ENCODE measurements at regions not wholly inside any gene's neighbourhood (a gene's known extent, or its start where the extent isn't known, plus 50 kb on each side); places are given as distances from the start of the nearest gene placed in this dataset.

- no peak for DNase-seq
These were observed 236.3 kb downstream of the FOXD2 start for GRCh38 chr1:47674189-47674588.

GRCh38 chr1:47675047-47675675 is 237.3 kb downstream of the FOXD2 start:
- no peak for DNase-seq

DNA sequence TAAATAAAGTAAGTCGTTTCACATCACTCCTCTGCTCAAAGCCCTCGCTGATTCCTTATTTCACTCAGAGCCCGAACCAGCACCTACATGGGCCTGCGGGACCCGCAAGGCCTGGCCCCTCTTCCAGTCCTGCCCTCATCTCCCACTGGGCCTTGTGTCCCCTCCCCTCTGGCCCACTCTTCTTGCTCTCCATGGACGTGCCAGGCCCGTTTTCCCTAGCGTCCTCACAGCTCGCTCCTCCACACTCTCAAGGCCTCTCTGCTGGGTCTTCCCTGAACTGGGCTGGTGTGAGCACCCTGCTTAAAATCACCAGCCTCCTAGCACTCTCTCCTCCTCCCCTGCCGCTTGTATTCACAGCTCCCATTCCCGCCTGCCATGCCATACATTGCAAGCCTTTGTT is 237.9 kb downstream of the FOXD2 start:
- DNase-seq: no peak

DNA sequence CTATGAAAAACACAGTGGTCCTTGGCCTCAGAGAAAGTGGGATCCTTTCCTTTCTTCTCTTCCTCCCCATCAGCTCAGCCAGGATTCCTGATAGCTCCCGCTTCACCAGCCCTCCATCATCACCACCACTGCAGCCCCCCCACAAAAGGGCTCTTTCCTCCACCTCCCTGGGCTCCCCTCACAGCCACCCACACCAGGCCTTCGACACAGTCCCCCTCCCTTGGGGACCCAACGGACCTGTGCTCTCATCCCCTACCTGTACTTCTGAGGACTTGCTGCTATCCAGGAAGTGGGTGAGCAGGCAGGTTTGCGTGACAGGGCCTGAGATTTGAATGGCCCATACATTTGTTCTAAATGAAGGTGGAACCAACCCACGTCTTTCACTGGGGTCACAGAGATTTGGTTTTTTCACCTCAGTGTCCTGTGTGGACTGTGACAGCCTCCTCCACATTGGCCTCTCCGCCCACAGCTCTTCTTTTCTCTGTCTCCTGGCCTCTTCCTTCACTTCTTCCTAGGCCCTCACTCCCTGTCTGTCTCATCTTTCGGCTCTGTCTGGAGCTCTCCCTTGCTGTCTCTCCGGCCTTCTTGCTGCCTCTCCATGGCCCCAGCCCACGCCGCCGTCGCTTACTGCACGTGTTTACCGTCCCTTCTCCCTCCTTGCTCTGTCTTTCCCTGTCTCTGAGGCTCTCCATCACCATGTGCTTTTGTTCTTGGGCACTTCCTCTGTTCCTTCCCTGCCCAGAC is 238.6 kb downstream of the FOXD2 start:
- no peak for DNase-seq

- no peak for DNase-seq
These were observed 239.5 kb downstream of the FOXD2 start for GRCh38 chr1:47677241-47677940.

DNA sequence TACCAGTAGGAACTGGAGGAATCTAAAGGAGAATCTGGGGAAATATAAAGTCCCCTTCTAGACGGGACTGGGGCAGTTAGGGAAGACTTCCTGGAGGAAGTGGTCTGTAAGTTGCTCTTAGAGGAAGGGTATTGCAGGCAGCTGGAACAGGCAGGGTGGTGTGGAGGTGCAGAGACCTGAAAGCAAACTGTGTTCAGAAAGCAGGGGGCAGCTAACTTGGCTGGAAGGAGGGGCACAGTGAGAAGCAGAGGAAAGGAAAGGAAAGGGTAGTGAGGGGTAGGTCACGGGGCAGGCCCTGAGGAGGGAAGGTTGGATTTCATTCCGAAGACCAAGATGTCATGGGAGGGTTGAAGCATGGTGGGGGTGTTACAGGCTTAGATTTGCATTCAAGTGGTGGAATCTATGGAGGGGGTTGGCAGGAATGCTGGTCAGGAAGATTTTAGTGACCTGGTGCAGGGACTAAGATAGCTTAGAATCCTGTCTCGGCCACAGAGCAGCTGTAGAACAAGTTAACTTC is 240.7 kb downstream of the FOXD2 start:
- DNase-seq: no peak

DNA sequence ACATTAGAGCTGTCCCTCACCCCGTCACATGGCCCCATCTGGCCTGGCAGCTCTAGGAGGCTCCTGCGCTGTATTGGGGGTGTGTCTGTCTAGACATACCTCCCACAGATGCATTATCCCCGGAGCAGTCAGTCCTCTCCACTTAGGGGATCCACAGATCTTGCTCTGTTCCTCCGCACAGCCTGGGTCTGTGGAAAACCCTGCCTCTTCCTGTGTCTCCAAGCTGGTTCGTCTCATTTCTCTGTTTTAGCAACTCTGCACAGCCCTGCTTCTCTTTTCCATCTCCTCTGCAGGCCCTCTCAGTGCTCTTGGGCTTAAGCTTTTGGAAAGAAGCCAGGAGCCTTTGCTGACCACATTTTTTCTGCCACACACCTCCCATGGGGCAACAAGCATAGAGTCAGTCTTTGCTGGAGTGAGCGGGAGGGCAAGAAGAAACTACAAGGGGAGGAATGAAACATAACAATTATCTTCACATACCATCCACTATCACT is 241.5 kb downstream of the FOXD2 start:
- no peak for DNase-seq

DNA sequence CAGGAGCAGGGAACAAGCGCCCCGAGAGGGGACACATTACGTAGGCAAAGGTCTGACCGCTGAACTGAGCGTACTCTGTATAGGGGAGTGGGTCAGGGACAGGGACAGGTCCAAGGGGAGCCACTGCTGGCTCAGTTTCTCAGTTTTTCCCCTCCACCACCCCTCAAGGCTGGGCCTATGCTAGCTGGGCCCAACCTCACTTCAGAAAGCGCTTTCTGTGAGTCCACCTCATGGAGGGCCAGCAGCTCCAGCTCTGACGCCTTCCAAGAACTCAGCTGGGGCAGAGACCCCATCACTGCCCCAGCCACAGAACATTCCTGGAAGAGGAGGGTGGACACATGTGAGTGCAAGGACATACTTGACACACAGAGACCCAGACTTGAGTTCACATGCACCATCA is 242.0 kb downstream of the FOXD2 start:
- DNase-seq: no peak

- DNase-seq: no peak
These were observed 243.1 kb downstream of the FOXD2 start for GRCh38 chr1:47680815-47681475.

- DNase-seq: no peak
These were observed 243.9 kb downstream of the FOXD2 start for GRCh38 chr1:47681735-47682134.

- no peak for DNase-seq
These were observed 244.4 kb downstream of the FOXD2 start for GRCh38 chr1:47682198-47682597.

- DNase-seq: no peak
These were observed 245.0 kb downstream of the FOXD2 start for GRCh38 chr1:47682786-47683350.

- no peak for DNase-seq
These were observed 245.6 kb downstream of the FOXD2 start for GRCh38 chr1:47683401-47683800.

DNA sequence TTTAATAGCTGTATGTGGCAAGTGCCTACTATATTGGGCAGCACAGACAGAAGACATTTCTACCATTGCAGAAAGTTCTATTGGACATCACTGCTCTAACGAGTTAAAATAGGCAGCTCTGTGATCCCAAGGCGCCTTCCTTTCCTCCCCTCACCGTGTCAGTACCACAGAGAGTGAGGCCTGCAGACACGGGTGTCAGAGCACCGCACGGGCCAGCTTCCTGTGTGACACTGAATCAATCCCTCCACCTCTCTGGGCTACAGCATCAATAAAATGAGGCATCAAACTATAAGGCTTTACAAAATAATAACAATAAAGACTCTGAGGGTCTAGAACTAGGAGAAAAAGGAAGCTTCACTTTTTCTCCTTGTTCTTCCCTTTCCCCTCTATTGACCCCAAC is 246.7 kb downstream of the FOXD2 start:
- no peak for DNase-seq

- DNase-seq: no peak
These were observed 247.3 kb downstream of the FOXD2 start for GRCh38 chr1:47684964-47685762.

- no peak for DNase-seq
These were observed 247.9 kb downstream of the FOXD2 start for GRCh38 chr1:47685763-47686066.

DNA sequence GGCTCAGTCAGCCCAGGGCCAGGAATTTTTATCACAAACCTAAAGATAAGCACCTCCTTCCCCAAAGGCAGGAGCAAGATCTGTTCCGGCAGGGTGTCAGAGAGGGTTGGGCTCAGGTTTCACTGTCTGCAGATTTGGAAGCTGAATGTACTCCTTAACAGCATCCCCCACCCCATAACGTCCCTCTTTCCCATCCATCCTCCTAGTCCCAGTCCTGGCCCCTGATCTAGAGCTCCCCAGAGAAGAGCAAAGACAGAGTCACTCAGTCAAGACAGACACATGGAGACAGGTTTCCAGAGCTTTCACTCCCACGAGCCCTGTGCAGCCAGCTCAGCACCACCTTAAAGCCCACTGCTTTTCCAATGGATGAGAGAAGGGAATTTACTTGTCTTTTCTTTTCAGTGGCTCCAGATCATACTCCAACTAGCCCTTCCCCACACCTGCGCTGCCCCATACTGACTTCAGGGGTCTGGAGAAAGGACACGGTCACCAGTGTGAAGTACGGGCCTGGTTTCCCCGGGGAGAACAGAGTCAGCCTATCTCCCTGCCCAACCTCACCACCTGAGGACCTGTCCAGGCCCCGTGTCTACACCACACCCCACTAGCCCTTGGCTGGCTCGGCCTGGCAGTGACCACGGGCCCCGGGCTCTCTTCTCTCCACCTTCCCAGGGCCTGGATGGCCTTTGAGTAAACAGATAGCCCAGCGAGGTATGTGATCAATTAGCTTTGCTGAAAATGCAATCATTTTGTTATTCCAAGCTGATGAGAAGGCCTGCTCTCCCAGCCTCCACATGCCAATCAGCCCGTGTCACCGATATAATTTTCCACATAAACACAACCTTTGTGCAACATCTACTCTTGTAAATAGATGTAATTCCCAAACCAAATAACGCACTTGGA is 249.1 kb downstream of the FOXD2 start:
- no peak for DNase-seq

GRCh38 chr1:47687631-47688460 is 250.0 kb downstream of the FOXD2 start:
- DNase-seq: no peak

DNA sequence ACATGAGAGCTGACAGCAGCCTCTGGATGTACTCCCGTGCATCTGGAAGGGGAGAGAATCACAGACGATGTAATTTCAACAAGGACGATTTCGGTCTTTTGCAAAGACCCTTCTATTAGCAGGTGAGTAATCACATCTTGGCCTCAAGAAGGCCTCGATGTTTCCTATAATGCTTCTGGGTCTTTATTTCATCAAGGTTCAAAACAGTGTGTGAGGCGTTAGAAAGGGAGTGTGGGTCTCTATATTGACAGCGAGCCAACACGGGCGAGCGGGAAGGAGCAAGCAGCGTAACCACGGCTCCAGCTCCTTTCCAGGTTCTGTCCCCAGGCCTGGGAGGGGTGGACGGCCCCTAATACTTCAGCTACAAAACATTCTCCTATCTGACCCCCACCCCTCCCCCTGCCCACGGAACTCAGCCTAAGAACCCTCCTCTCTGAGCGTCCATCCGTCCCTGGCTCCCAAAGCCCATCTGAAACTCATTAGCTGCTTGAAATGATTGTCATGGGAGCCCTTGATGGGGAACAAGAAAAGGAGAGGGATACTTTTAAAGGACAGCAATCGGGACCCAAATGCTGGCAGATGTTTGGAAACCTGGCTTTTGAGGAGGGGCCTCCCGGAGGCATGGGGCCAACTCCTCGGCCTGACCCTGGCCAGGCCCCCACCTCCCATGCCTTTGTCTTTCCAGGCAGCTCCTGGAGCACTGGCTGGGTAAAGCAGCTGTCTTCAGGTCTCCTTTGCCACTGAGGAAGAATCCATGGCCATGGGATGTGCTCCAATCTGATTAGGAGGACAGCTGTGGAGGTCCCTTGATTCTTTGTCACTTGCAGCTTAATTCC is 250.8 kb downstream of the FOXD2 start:
- no peak for DNase-seq

Measured in NCI-H1436 treated with DMSO at 0.1 percent for 48 hours (cell line).